ENCODE measurements at regions not wholly inside any gene's neighbourhood (a gene's known extent, or its start where the extent isn't known, plus 50 kb on each side); places are given as distances from the start of the nearest gene placed in this dataset.

- Histone ChIP-seq H3K4me1 (ENCODE audit: control insufficient read depth in 1 of 2, insufficient read depth in 2 of 2, low read depth in 1 of 2, low read length in 1 of 2) (peaks cover 11 to 52% of the 10 kb centered on the region in 2 experiments; a peak in 3 of 4 replicates), H3K79me2 (ENCODE audit: insufficient read depth) (no peaks in the 10 kb centered on the region), H3K4me3 (ENCODE audit: low read depth in 2 of 2, low read length in 1 of 2) (no peak overlapping the region), H3K4me2 (no peak overlapping the region), H2AFZ (ENCODE audit: low read depth) (no peak overlapping the region), H3F3A (replicated peaks; ENCODE audit: insufficient read depth) (no peaks in the 10 kb centered on the region), H3K27me3 (ENCODE audit: insufficient read depth) (no peaks in the 10 kb centered on the region), H3K9me2 (no peaks in the 10 kb centered on the region), H3K9ac (no peak overlapping the region), H3K9me3 (no peaks in the 10 kb centered on the region), H4K20me1 (ENCODE audit: insufficient read depth) (no peaks in the 10 kb centered on the region), H3K27ac (ENCODE audit: low read depth in 2 of 2, low read length in 1 of 2) (no peak overlapping the region), H3K36me3 (replicated peaks in 1 of 2; ENCODE audit: control insufficient read depth in 1 of 2, insufficient read depth in 2 of 2, low read length in 1 of 2) (no peaks in the 10 kb centered on the region)
- ChIA-PET CTCF (interaction anchor here (0.7 kb wide), 1 partner anchor 113 kb away, joined by 3 read pairs; no protein-coding TSS in a partner anchor), POLR2A (no interaction called here)
- no peak for DNase-seq
- no peak for TF ChIP-seq YY1 (IDR thresholded peaks at IDR 0.05; ENCODE audit: low read depth)
- TF ChIP-seq NFIC (IDR thresholded peaks at IDR 0.05; ENCODE audit: borderline replicate concordance), result no peak
- TF ChIP-seq POLR2AphosphoS5 (IDR thresholded peaks at IDR 0.05; ENCODE audit: low read depth, low read length), result no peak
- TF ChIP-seq EZH2phosphoT487 (IDR thresholded peaks at IDR 0.05; ENCODE audit: borderline replicate concordance, low read depth), result no peak
- no peak for TF ChIP-seq USF2 (IDR thresholded peaks at IDR 0.05; ENCODE audit: borderline replicate concordance, low read depth, low read length)
- TF ChIP-seq ZBTB33 (IDR thresholded peaks at IDR 0.05; ENCODE audit: borderline replicate concordance, low read depth), result no peak
- no peak for TF ChIP-seq JUND (IDR thresholded peaks at IDR 0.05)
- TF ChIP-seq ELF1 (IDR thresholded peaks at IDR 0.05), result no peak
- no peak for TF ChIP-seq MXI1 (IDR thresholded peaks at IDR 0.05; ENCODE audit: low read depth, low read length)
- TF ChIP-seq, protein P1, sequence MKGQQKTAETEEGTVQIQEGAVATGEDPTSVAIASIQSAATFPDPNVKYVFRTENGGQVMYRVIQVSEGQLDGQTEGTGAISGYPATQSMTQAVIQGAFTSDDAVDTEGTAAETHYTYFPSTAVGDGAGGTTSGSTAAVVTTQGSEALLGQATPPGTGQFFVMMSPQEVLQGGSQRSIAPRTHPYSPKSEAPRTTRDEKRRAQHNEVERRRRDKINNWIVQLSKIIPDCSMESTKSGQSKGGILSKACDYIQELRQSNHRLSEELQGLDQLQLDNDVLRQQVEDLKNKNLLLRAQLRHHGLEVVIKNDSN (IDR thresholded peaks at IDR 0.05; ENCODE audit: borderline replicate concordance, low read depth), result no peak
- no peak for TF ChIP-seq RCOR1 (IDR thresholded peaks at IDR 0.05; ENCODE audit: low read length)
- TF ChIP-seq RXRA (IDR thresholded peaks at IDR 0.05; ENCODE audit: borderline replicate concordance, low read depth), result no peak
- no peak for TF ChIP-seq RAD21 (IDR thresholded peaks at IDR 0.05; ENCODE audit: low read length)
- TF ChIP-seq MAX (IDR thresholded peaks at IDR 0.05; ENCODE audit: low read depth), result no peak
- TF ChIP-seq FOSL2 (IDR thresholded peaks at IDR 0.05; ENCODE audit: borderline replicate concordance, low read depth), result no peak
- no peak for TF ChIP-seq RFX5 (IDR thresholded peaks at IDR 0.05; ENCODE audit: low read length)
- no peak for TF ChIP-seq EP300 (IDR thresholded peaks at IDR 0.05; ENCODE audit: borderline replicate concordance in 1 of 2, low read depth in 1 of 2, low read length in 1 of 2)
- TF ChIP-seq TCF12 (IDR thresholded peaks at IDR 0.05), result no peak
- TF ChIP-seq GABPA (IDR thresholded peaks at IDR 0.05; ENCODE audit: low read depth), result no peak
- no peak for TF ChIP-seq PBX3 (IDR thresholded peaks at IDR 0.05)
- WGBS (ENCODE audit: low lambda C conversion rate), result 81% methylated on average over 5 of the region's 5 CpGs
These were observed 318.3 kb upstream of the ZMIZ1 start for GRCh38 chr10:78750418-78750817.
